SIG-M5 (cell line): ENCODE measurements at regions not wholly inside any gene's neighbourhood (a gene's known extent, or its start where the extent isn't known, plus 50 kb on each side); places are given as distances from the start of the nearest gene placed in this dataset.

Experiments used
- DNase-seq: peaks from one replicate; lab custom pipeline; 2025; lab: John Stamatoyannopoulos, UW

GRCh38 chr3:110754212-110754916, 317.3 kb upstream of the NECTIN3 start:
- no peak for DNase-seq

GRCh38 chr3:110755345-110755744, 316.3 kb upstream of the NECTIN3 start:
- DNase-seq, result no peak

- no peak for DNase-seq
Measured at GRCh38 chr3:110756705-110757104, 314.9 kb upstream of the NECTIN3 start.

GRCh38 chr3:110758208-110758607, 313.4 kb upstream of the NECTIN3 start:
- no peak for DNase-seq

- no peak for DNase-seq
Measured at GRCh38 chr3:110767156-110767555, 304.5 kb upstream of the NECTIN3 start.

- DNase-seq, result no peak
Measured at GRCh38 chr3:110767838-110768237, 303.8 kb upstream of the NECTIN3 start.

GRCh38 chr3:110773413-110773954, 298.1 kb upstream of the NECTIN3 start:
- no peak for DNase-seq

GRCh38 chr3:110774496-110775265, 296.9 kb upstream of the NECTIN3 start:
- no peak for DNase-seq

- no peak for DNase-seq
Measured at GRCh38 chr3:110779581-110779980, 292.0 kb upstream of the NECTIN3 start.

- no peak for DNase-seq
Measured at GRCh38 chr3:110783541-110783940, 288.1 kb upstream of the NECTIN3 start.

GRCh38 chr3:110788794-110789193, 282.8 kb upstream of the NECTIN3 start:
- no peak for DNase-seq

- DNase-seq, result no peak
Measured at GRCh38 chr3:110789315-110789714, 282.3 kb upstream of the NECTIN3 start.

GRCh38 chr3:110790631-110791030, 281.0 kb upstream of the NECTIN3 start:
- no peak for DNase-seq

GRCh38 chr3:110791995-110792686, 279.5 kb upstream of the NECTIN3 start:
- DNase-seq, result no peak

GRCh38 chr3:110793611-110794010, 278.0 kb upstream of the NECTIN3 start:
- no peak for DNase-seq

- DNase-seq, result no peak
Measured at GRCh38 chr3:110795163-110795562, 276.5 kb upstream of the NECTIN3 start.

GRCh38 chr3:110799271-110799670, 272.3 kb upstream of the NECTIN3 start:
- DNase-seq, result no peak

GRCh38 chr3:110804856-110805255, 266.8 kb upstream of the NECTIN3 start:
- DNase-seq, result no peak

GRCh38 chr3:110806924-110807323, 264.7 kb upstream of the NECTIN3 start:
- no peak for DNase-seq

GRCh38 chr3:110808630-110809029, 263.0 kb upstream of the NECTIN3 start:
- no peak for DNase-seq

GRCh38 chr3:110810356-110810755, 261.3 kb upstream of the NECTIN3 start:
- no peak for DNase-seq

GRCh38 chr3:110811050-110811449, 260.6 kb upstream of the NECTIN3 start:
- no peak for DNase-seq

GRCh38 chr3:110813541-110813940, 258.1 kb upstream of the NECTIN3 start:
- no peak for DNase-seq
